Activated CD8-positive, alpha-beta T cell treated with anti-CD3 and anti-CD28 coated beads for 36 hours (primary cell): ENCODE measurements at regions not wholly inside any gene's neighbourhood (a gene's known extent, or its start where the extent isn't known, plus 50 kb on each side); places are given as distances from the start of the nearest gene placed in this dataset.
"Not testable (repeated sequence)": the region's sequence is repeated elsewhere in the genome, so short reads cannot be mapped to it uniquely, and the experiment has no call there.

ENCODE experiments used
- ATAC-seq: fragments of 200-7000 bp; cut with Tn5 transposase; one replicate; pipeline ENCODE4 v1.10.0; 2021; ENCODE audit warnings: mild to moderate bottlenecking, moderate library complexity
- CTCF ChIA-PET: fragments of 350-600 bp; sonication (Branson Sonifier 250); formaldehyde crosslinking; loops from one replicate; lab custom pipeline; 2021; ENCODE audit warnings: antibody characterized with exemption; lab: Charles Lee
- POLR2A ChIA-PET: fragments of 350-600 bp; sonication (Branson Sonifier 250); formaldehyde crosslinking; loops from one replicate; lab custom pipeline; 2021; ENCODE audit warnings: antibody characterized with exemption; lab: Charles Lee
- DNase-seq: peaks from one replicate; pipeline ENCODE4 v3.0.0-alpha.2; 2020
- H3K27ac Mint-ChIP-seq: one replicate; pipeline ENCODE4 v1.8.0; 2021; ENCODE audit warnings: mild to moderate bottlenecking, mixed read lengths
- H3K27me3 Mint-ChIP-seq: one replicate; pipeline ENCODE4 v1.8.0; 2021; ENCODE audit warnings: mixed read lengths
- H3K36me3 Mint-ChIP-seq: one replicate; pipeline ENCODE4 v1.8.0; 2021; ENCODE audit warnings: low read depth, mixed read lengths
- H3K4me1 Mint-ChIP-seq: one replicate; pipeline ENCODE4 v1.8.0; 2021; ENCODE audit warnings: low read depth, mixed read lengths
- H3K4me3 Mint-ChIP-seq: one replicate; pipeline ENCODE4 v1.8.0; 2021; ENCODE audit warnings: mild to moderate bottlenecking, moderate library complexity, mixed read lengths
- H3K9me3 Mint-ChIP-seq: one replicate; pipeline ENCODE4 v1.8.0; 2021; ENCODE audit warnings: mixed read lengths
- intact Hi-C: fragments of 100-400 bp; cut with micrococcal nuclease; formaldehyde crosslinking; loops from one replicate; pipeline ENCODE4 v1.10.0; 2022
- TF ChIP-seq, protein P1 (sequence below): fragments of 200-600 bp; IDR thresholded peaks from one replicate; pipeline ENCODE4 v1.8.0; 2022; ENCODE audit warnings: antibody characterized with exemption, mild to moderate bottlenecking

DNA sequence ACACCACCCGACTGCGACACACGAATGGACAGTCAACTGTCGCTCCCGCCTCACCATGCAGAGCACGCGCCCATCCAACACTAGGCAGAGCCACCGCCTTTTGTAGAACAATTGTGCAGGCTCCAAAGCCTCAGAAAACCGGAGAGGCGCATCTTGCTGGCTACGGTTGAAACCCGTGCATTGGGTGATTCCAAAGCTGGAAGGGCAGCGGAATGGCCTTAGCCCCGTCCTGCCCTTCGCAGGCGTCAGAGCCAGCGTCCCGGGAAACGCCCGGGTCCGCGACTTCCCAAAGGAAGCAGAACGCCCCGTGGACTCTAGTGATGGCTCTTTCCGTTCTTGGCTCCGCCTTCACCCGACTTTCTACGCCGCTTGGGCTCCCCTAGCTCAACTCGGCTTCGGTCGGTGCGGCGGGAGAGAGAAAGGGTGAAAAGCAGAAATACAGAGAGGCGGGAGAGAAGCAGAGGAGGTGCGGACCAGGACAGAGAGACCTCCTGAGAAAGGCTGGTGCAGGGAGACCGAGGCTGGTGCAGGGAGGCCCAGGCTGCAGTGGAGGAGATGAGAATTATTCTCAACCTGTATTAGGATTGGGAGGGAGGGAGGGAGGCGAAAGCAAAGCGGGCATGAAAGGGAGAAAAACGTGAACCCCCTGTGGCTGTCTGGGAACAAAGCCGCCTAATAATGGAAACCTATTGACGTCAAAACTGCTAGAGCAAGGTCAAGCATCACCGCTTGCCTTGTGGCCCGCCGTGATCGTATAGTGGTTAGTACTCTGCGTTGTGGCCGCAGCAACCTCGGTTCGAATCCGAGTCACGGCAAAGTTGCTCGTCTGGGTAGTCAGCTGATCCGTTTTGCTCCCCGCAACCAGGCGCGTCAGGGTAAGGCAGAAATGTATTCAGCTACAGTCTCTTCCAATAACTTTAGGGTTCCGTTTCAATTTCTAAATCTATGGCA lies 99.5 kb downstream of the PRKAB2 start:
- Mint-ChIP-seq H3K4me3 (peak overlapping the region; percentile 72), H3K27me3 (peaks cover 44% of the 10 kb centered on the region), H3K27ac (peak overlapping the region; percentile 19), H3K9me3 (peaks cover 1% of the 10 kb centered on the region), H3K4me1 (peaks cover 28% of the 10 kb centered on the region), H3K36me3 (peaks cover 3% of the 10 kb centered on the region)
- TF ChIP-seq, protein P1, sequence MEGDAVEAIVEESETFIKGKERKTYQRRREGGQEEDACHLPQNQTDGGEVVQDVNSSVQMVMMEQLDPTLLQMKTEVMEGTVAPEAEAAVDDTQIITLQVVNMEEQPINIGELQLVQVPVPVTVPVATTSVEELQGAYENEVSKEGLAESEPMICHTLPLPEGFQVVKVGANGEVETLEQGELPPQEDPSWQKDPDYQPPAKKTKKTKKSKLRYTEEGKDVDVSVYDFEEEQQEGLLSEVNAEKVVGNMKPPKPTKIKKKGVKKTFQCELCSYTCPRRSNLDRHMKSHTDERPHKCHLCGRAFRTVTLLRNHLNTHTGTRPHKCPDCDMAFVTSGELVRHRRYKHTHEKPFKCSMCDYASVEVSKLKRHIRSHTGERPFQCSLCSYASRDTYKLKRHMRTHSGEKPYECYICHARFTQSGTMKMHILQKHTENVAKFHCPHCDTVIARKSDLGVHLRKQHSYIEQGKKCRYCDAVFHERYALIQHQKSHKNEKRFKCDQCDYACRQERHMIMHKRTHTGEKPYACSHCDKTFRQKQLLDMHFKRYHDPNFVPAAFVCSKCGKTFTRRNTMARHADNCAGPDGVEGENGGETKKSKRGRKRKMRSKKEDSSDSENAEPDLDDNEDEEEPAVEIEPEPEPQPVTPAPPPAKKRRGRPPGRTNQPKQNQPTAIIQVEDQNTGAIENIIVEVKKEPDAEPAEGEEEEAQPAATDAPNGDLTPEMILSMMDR, result no peak
- ChIA-PET CTCF (no interaction called here), POLR2A (interaction anchor here (2.4 kb wide), 1 partner anchor 12 kb away, joined by 13 read pairs; no protein-coding TSS in a partner anchor)
- peak; percentile 74 for ATAC-seq
- intact Hi-C loops, result no loop called here
- peak; percentile 63 for DNase-seq

DNA sequence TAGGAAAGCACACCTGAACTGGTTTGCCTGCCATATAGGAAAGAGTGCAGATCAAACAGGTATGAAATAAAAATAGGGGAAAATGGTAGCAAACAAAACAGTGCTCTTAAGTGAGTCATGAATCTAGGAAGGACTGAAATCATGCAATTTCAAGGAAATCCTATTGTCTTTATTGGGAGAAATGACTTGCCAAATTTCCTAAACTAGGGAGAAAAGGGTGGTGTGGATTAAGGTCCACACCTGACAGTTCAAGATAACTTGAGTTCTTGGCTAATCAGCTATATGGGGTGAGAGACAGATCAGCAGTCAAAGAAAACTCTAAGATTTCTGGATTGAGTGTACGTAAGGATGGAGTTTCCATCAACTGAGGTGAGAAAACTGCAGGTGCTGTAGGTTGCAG lies 101.1 kb downstream of the PRKAB2 start:
- H3K4me3 Mint-ChIP-seq, result no peak overlapping the region
- ATAC-seq (no peak), DNase-seq (no peak)
- ChIA-PET CTCF (no interaction called here), POLR2A (interaction anchor here (1.6 kb wide), 1 partner anchor 13 kb away, joined by 7 read pairs; no protein-coding TSS in a partner anchor)
- intact Hi-C loops, result no loop called here
- peaks cover 3% of the 10 kb centered on the region for H3K9me3 Mint-ChIP-seq
- H3K4me1 Mint-ChIP-seq, result peaks cover 28% of the 10 kb centered on the region
- H3K27ac Mint-ChIP-seq, result no peak overlapping the region
- TF ChIP-seq, protein P1, result no peak
- H3K27me3 Mint-ChIP-seq, result peaks cover 36% of the 10 kb centered on the region
- peaks cover 3% of the 10 kb centered on the region for H3K36me3 Mint-ChIP-seq

DNA sequence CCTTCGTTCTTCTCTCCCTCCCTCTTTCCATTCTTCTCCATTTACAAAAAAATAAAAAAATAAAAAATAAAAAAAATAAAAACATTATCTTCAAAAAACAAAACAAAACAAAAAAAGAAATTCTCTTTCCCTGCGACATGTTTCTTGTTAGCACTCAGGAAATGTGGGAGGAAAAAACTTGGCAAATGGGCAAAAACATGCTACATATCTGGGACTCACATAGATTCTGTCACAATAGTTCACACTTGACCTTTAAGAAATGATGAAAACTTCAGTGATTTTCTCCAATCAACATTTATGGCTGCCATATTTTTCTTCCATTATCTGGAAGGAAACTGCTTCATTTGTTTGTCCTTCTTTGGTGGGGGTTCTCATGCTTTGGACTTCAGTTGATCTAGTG lies 109.3 kb downstream of the PRKAB2 start:
- no peak for DNase-seq
- Mint-ChIP-seq H3K27ac (no peak overlapping the region), H3K4me3 (no peak overlapping the region), H3K27me3 (no peaks in the 10 kb centered on the region), H3K4me1 (no peaks in the 10 kb centered on the region), H3K9me3 (peaks cover 4% of the 10 kb centered on the region), H3K36me3 (no peaks in the 10 kb centered on the region)
- ChIA-PET POLR2A (no interaction called here), CTCF (no interaction called here)
- intact Hi-C loops, result no loop called here
- TF ChIP-seq, protein P1, result no peak
- ATAC-seq, result no peak

DNA sequence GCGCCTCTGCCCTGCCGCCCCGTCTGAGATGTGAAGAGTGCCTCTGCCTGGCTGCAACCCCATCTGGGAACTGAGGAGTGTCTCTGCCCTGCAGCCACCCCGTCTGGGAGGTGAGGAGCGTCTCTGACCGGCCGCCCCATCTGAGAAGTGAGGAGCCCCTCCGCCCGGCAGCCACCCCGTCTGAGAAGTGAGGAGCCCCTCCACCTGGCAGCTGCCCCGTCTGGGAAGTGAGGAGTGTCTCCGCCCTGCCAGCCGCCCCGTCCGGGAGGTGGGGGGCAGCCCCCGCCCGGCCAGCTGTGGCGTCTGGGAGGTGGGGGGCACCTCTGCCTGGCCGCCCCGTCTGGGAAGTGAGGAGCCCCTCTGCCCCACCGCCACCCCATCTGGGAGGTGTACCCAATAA lies 110.4 kb downstream of the PRKAB2 start:
- H3K27me3 Mint-ChIP-seq, DNase-seq, H3K4me3 Mint-ChIP-seq, ATAC-seq, H3K9me3 Mint-ChIP-seq, H3K4me1 Mint-ChIP-seq, POLR2A ChIA-PET, H3K27ac Mint-ChIP-seq, CTCF ChIA-PET, H3K36me3 Mint-ChIP-seq, intact Hi-C loops: not testable (repeated sequence)

DNA sequence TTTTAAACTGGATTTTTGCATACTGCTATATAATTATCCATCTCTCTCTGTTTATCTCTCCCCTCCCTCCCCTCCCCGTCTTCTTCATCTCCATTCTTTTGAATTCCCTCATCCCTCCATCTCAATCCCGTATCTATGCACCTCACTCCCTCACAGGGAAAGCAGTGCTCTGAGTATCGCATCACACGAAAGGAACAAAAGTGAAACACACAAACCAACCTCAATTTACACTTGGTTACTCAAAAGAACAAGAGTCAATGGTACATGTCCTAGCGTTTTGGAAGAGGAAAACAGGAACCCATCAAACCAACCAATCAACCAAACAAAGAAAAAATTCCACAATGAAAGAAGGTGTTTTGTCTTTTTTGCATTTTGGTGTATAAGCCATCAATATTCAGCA lies 115.1 kb downstream of the NBPF12 start:
- CTCF ChIA-PET, result no interaction called here
- peaks cover 4% of the 10 kb centered on the region for H3K4me1 Mint-ChIP-seq
- POLR2A ChIA-PET, result no interaction called here

More for the DNA sequence above, 115.1 kb downstream of the NBPF12 start:
- Mint-ChIP-seq H3K4me3 (no peak overlapping the region), H3K27me3 (peaks cover 2% of the 10 kb centered on the region), H3K9me3 (no peaks in the 10 kb centered on the region), H3K27ac (no peak overlapping the region), H3K36me3 (no peaks in the 10 kb centered on the region)
- ATAC-seq (no peak), DNase-seq (no peak)
- intact Hi-C loops, result no loop called here
- TF ChIP-seq, protein P1, result no peak
